ENCODE measurements at regions not wholly inside any gene's neighbourhood (a gene's known extent, or its start where the extent isn't known, plus 50 kb on each side); places are given as distances from the start of the nearest gene placed in this dataset.

DNA sequence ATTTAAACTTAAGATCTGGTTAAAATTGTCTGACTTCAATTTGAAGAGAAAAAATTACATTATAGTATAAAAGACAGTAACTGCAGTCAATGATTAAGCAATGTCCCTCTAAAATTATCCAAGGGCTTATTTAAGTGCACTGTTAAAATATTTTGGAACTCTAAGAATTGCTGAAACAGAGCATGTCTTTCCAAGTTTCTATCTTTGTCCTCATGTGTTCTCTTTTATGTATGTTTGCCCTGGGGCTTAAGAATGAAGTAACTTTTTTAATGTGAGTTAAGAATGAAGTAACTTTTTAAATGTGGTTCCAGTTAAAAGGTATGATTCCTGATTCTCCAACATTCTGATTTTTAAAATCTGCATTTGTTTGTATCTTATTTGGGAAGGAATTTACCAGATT lies 69.0 kb upstream of the MARK1 start:
- no peaks in the 10 kb centered on the region for H3K79me2 ChIP-seq (ENCODE audit: control insufficient read depth, low read length)
- no peaks in the 10 kb centered on the region for H3F3A ChIP-seq (ENCODE audit: control insufficient read depth, insufficient read depth)
- no peak overlapping the region for H3K4me3 ChIP-seq (ENCODE audit: low read length)
- H3K36me3 ChIP-seq (ENCODE audit: control insufficient read depth, low read length): no peaks in the 10 kb centered on the region
- H3K9me3 ChIP-seq (ENCODE audit: control insufficient read depth, insufficient read depth, low read length): no peaks in the 10 kb centered on the region
- H3K9me2 ChIP-seq (replicated peaks; ENCODE audit: control insufficient read depth, low read length): no peaks in the 10 kb centered on the region
- no peaks in the 10 kb centered on the region for H3K27me3 ChIP-seq (ENCODE audit: control insufficient read depth, low read length)
- TF ChIP-seq EZH2phosphoT487 (IDR thresholded peaks at IDR 0.05; ENCODE audit: borderline replicate concordance, low read length): no peak
- TF ChIP-seq, protein P1, sequence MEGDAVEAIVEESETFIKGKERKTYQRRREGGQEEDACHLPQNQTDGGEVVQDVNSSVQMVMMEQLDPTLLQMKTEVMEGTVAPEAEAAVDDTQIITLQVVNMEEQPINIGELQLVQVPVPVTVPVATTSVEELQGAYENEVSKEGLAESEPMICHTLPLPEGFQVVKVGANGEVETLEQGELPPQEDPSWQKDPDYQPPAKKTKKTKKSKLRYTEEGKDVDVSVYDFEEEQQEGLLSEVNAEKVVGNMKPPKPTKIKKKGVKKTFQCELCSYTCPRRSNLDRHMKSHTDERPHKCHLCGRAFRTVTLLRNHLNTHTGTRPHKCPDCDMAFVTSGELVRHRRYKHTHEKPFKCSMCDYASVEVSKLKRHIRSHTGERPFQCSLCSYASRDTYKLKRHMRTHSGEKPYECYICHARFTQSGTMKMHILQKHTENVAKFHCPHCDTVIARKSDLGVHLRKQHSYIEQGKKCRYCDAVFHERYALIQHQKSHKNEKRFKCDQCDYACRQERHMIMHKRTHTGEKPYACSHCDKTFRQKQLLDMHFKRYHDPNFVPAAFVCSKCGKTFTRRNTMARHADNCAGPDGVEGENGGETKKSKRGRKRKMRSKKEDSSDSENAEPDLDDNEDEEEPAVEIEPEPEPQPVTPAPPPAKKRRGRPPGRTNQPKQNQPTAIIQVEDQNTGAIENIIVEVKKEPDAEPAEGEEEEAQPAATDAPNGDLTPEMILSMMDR (IDR thresholded peaks at IDR 0.05; ENCODE audit: low read depth, low read length, poor library complexity, severe bottlenecking): no peak
- no peak overlapping the region for H3K27ac ChIP-seq (ENCODE audit: low read depth, low read length)
- H3K4me2 ChIP-seq (ENCODE audit: low read length): no peak overlapping the region
- no peaks in the 10 kb centered on the region for H4K20me1 ChIP-seq (ENCODE audit: control insufficient read depth, insufficient read depth, low read depth, low read length)
- H3K4me1 ChIP-seq (ENCODE audit: control insufficient read depth, low read length): no peaks in the 10 kb centered on the region

DNA sequence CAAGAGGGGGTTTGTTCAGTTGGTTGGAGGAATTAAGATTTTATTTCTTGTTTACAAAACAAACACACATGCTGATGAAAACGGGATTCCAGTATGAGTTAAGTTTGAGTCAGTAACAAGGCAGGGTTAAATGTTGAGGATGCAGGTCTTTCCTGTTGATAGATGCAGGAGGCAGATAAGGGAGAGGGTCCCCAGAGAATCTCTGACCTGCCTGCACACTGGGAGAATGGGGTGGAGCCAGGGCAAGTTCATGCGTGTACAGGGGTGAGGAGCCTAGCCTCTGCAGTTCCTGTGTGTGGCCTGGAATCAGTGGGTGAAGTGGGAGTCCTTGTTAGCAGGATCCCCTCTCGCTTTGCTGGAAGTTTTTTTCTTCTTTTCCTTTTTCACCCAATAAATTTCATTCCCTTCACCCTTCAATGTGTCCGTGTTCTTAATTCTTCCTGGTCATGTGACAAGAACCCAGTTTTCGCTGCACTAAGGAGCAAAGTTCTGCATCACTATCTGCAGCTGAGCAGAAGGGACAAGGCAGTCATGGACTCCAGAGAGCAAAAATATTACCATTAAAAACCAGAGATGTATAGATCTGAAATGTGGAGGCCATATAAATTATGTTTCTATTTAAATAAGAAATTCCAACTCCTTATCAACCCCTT lies 69.9 kb upstream of the MARK1 start:
- no peaks in the 10 kb centered on the region for H3K9me2 ChIP-seq (replicated peaks; ENCODE audit: control insufficient read depth, low read length)
- no peaks in the 10 kb centered on the region for H3K9me3 ChIP-seq (ENCODE audit: control insufficient read depth, insufficient read depth, low read length)
- H3K27me3 ChIP-seq (ENCODE audit: control insufficient read depth, low read length): no peaks in the 10 kb centered on the region
- H3K4me3 ChIP-seq (ENCODE audit: low read length): no peak overlapping the region
- TF ChIP-seq, protein P1 (IDR thresholded peaks at IDR 0.05; ENCODE audit: low read depth, low read length, poor library complexity, severe bottlenecking): no peak
- TF ChIP-seq EZH2phosphoT487 (IDR thresholded peaks at IDR 0.05; ENCODE audit: borderline replicate concordance, low read length): no peak
- no peaks in the 10 kb centered on the region for H3F3A ChIP-seq (ENCODE audit: control insufficient read depth, insufficient read depth)
- no peaks in the 10 kb centered on the region for H4K20me1 ChIP-seq (ENCODE audit: control insufficient read depth, insufficient read depth, low read depth, low read length)
- no peaks in the 10 kb centered on the region for H3K4me1 ChIP-seq (ENCODE audit: control insufficient read depth, low read length)
- no peaks in the 10 kb centered on the region for H3K79me2 ChIP-seq (ENCODE audit: control insufficient read depth, low read length)
- H3K36me3 ChIP-seq (ENCODE audit: control insufficient read depth, low read length): no peaks in the 10 kb centered on the region
- no peak overlapping the region for H3K27ac ChIP-seq (ENCODE audit: low read depth, low read length)
- no peak overlapping the region for H3K4me2 ChIP-seq (ENCODE audit: low read length)

DNA sequence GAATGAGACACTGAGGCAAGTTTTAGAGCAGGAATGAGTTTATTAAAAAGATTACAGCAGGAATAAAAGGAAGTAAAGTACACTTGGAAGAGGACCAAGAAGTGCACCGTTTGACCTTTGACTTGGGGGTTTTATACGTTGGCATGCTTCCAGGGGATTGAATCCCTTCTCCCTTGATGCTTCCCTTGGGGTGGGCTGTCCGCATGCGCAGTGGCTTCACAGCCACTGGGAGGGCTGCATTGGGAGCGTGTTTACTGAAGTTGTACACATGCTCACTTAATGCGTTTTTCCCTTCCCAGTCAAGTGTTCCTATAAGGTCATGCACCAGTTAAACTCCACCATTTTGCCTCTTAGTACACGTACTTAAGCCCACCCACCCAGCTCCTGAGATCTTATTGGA lies 72.4 kb upstream of the MARK1 start:
- Histone ChIP-seq H3K4me2 (ENCODE audit: low read length) (no peak overlapping the region), H4K20me1 (ENCODE audit: control insufficient read depth, insufficient read depth, low read depth, low read length) (no peaks in the 10 kb centered on the region), H3K27ac (ENCODE audit: low read depth, low read length) (no peak overlapping the region), H3K4me3 (ENCODE audit: low read length) (no peak overlapping the region), H3K27me3 (ENCODE audit: control insufficient read depth, low read length) (0 out of 2 replicates have a peak, but pooled peaks cover 2% of the 10 kb centered on the region), H3K36me3 (ENCODE audit: control insufficient read depth, low read length) (no peaks in the 10 kb centered on the region), H3K9me3 (ENCODE audit: control insufficient read depth, insufficient read depth, low read length) (no peaks in the 10 kb centered on the region), H3K9me2 (replicated peaks; ENCODE audit: control insufficient read depth, low read length) (no peaks in the 10 kb centered on the region), H3F3A (ENCODE audit: control insufficient read depth, insufficient read depth) (no peaks in the 10 kb centered on the region), H3K4me1 (ENCODE audit: control insufficient read depth, low read length) (no peaks in the 10 kb centered on the region), H3K79me2 (ENCODE audit: control insufficient read depth, low read length) (no peaks in the 10 kb centered on the region)
- no peak for TF ChIP-seq EZH2phosphoT487 (IDR thresholded peaks at IDR 0.05; ENCODE audit: borderline replicate concordance, low read length)
- TF ChIP-seq, protein P1 (IDR thresholded peaks at IDR 0.05; ENCODE audit: low read depth, low read length, poor library complexity, severe bottlenecking): no peak

Data from DOHH2 (cell line).